GM19035 (cell line): ENCODE measurements at regions not wholly inside any gene's neighbourhood (a gene's known extent, or its start where the extent isn't known, plus 50 kb on each side); places are given as distances from the start of the nearest gene placed in this dataset.
"Not testable (repeated sequence)": the region's sequence is repeated elsewhere in the genome, so short reads cannot be mapped to it uniquely, and the experiment has no call there.

Experiments
- ATAC-seq: cut with Tn5 transposase; IDR thresholded peaks from one replicate; pipeline ENCODE4 v1.9.1; 2021; ENCODE audit not compliant: unreplicated experiment

- no peak for ATAC-seq
Observed at GRCh38 chr2:49807689-49808088, 653.4 kb upstream of the FSHR start.

GRCh38 chr2:49804111-49804510 lies 649.8 kb upstream of the FSHR start:
- ATAC-seq = no peak

GRCh38 chr2:49801898-49802450 lies 647.7 kb upstream of the FSHR start:
- ATAC-seq = no peak

- ATAC-seq = no peak
Observed at GRCh38 chr2:49798570-49798969, 644.3 kb upstream of the FSHR start.

- ATAC-seq = no peak
Observed at GRCh38 chr2:49796266-49796665, 642.0 kb upstream of the FSHR start.

GRCh38 chr2:49794396-49794795 lies 640.1 kb upstream of the FSHR start:
- no peak for ATAC-seq

- ATAC-seq = no peak
Observed at GRCh38 chr2:49788300-49788699, 634.0 kb upstream of the FSHR start.

GRCh38 chr2:49780949-49781348 lies 626.6 kb upstream of the FSHR start:
- no peak for ATAC-seq

- no peak for ATAC-seq
Observed at GRCh38 chr2:49772299-49772970, 618.1 kb upstream of the FSHR start.

GRCh38 chr2:49770919-49771318 lies 616.6 kb upstream of the FSHR start:
- ATAC-seq = peak; percentile 56

- ATAC-seq = no peak
Observed at GRCh38 chr2:49767316-49767715, 613.0 kb upstream of the FSHR start.

GRCh38 chr2:49755777-49756176 lies 601.5 kb upstream of the FSHR start:
- no peak for ATAC-seq

- ATAC-seq = no peak
Observed at GRCh38 chr2:49754381-49754780, 600.1 kb upstream of the FSHR start.

GRCh38 chr2:49753344-49753985 lies 599.1 kb upstream of the FSHR start:
- ATAC-seq = no peak

GRCh38 chr2:49737606-49738005 lies 583.3 kb upstream of the FSHR start:
- no peak for ATAC-seq

GRCh38 chr2:49732924-49733323 lies 578.6 kb upstream of the FSHR start:
- ATAC-seq = not testable (repeated sequence)

GRCh38 chr2:49719241-49719640 lies 564.9 kb upstream of the FSHR start:
- ATAC-seq = no peak

GRCh38 chr2:49715597-49715996 lies 561.3 kb upstream of the FSHR start:
- ATAC-seq = no peak

- ATAC-seq = no peak
Observed at GRCh38 chr2:49714454-49714853, 560.1 kb upstream of the FSHR start.

- no peak for ATAC-seq
Observed at GRCh38 chr2:49702740-49703139, 548.4 kb upstream of the FSHR start.

- no peak for ATAC-seq
Observed at GRCh38 chr2:49693961-49694360, 539.6 kb upstream of the FSHR start.

- ATAC-seq = not testable (repeated sequence)
Observed at GRCh38 chr2:49692022-49692421, 537.7 kb upstream of the FSHR start.

- ATAC-seq = peak; percentile 53
Observed at GRCh38 chr2:49687918-49688317, 533.6 kb upstream of the FSHR start.
